Ovary (tissue), 3 donors: ENCODE measurements at regions not wholly inside any gene's neighbourhood (a gene's known extent, or its start where the extent isn't known, plus 50 kb on each side); places are given as distances from the start of the nearest gene placed in this dataset.

Experiments used
- CTCF ChIP-seq, 3 donors: fragments of 450-650 bp in 2 of 3; fragments of 200-600 bp in 1 of 3; IDR thresholded peaks; one replicate each; pipeline versions ENCODE4 v1.5.1 to v1.8.0; 2016 to 2022; ENCODE audit warnings: antibody characterized with exemption in 3 of 3, mild to moderate bottlenecking in 1 of 3
- EP300 ChIP-seq: sonication (generic); formaldehyde crosslinking; IDR thresholded peaks from one replicate; pipeline ENCODE4 v1.6.1; 2017; ENCODE audit warnings: antibody characterized with exemption
- POLR2A ChIP-seq: fragments of 450-650 bp; IDR thresholded peaks from one replicate; pipeline ENCODE4 v1.6.1; 2017; ENCODE audit warnings: antibody characterized with exemption, mild to moderate bottlenecking, moderate library complexity
- donor health status: DM: no; HTN: no; CAD: no.

GRCh38 chr6:71676298-71676697 lies 210.1 kb upstream of the RIMS1 start:
- TF ChIP-seq CTCF (IDR thresholded peaks at IDR 0.05) = no peak
- TF ChIP-seq EP300 = no peak
- TF ChIP-seq POLR2A = no peak
